Activated naive CD4-positive, alpha-beta T cell treated with anti-CD3 and anti-CD28 coated beads, Interleukin-2, amount 10 ng/mL, durations not matched to agents 7 days and 5 days (primary cell): ENCODE measurements at regions not wholly inside any gene's neighbourhood (a gene's known extent, or its start where the extent isn't known, plus 50 kb on each side); places are given as distances from the start of the nearest gene placed in this dataset.

Experiments
- CTCF ChIA-PET: fragments of 350-600 bp; sonication (Branson Sonifier 250); formaldehyde crosslinking; loops from one replicate; lab custom pipeline; 2021; ENCODE audit warnings: antibody characterized with exemption; lab: Charles Lee
- DNase-seq: peaks from one replicate; pipeline ENCODE4 v3.0.0-alpha.2; 2020
- H3K27ac Mint-ChIP-seq: one replicate; pipeline ENCODE4 v1.8.0; 2021; ENCODE audit warnings: mild to moderate bottlenecking, moderate library complexity, mixed read lengths
- H3K27me3 Mint-ChIP-seq: one replicate; pipeline ENCODE4 v1.8.0; 2021; ENCODE audit warnings: mild to moderate bottlenecking, mixed read lengths
- H3K36me3 Mint-ChIP-seq: one replicate; pipeline ENCODE4 v1.8.0; 2021; ENCODE audit warnings: mixed read lengths
- H3K4me1 Mint-ChIP-seq: one replicate; pipeline ENCODE4 v1.8.0; 2021; ENCODE audit warnings: mixed read lengths
- H3K4me3 Mint-ChIP-seq: one replicate; pipeline ENCODE4 v1.8.0; 2021; ENCODE audit warnings: mild to moderate bottlenecking, moderate library complexity, mixed read lengths
- H3K9me3 Mint-ChIP-seq: one replicate; pipeline ENCODE4 v1.8.0; 2021; ENCODE audit warnings: mixed read lengths

DNA sequence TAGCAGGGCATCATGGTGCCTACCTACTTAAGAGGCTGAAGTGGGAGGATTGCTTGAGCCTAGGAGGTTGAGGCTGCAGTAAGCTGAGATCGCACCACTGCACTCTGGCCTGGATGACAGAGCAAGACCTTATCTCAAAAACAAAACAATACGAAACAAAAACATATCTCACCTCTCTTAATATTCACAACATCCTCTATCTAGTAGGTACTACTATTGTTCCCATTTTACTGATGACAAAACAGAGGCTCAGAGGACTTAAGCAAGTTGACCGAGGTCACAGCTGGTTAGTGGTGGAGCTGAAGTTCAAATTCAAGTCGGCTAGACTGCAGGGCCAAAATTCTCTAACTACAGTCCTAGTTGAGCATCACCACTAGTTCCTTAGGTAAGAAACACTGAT is 172.3 kb upstream of the EEA1 start:
- Mint-ChIP-seq H3K27me3 (no peaks in the 10 kb centered on the region), H3K4me3 (no peak overlapping the region), H3K9me3 (no peaks in the 10 kb centered on the region), H3K27ac (no peak overlapping the region), H3K36me3 (no peaks in the 10 kb centered on the region), H3K4me1 (peaks cover 4% of the 10 kb centered on the region)
- DNase-seq = no peak
- CTCF ChIA-PET = no interaction called here

DNA sequence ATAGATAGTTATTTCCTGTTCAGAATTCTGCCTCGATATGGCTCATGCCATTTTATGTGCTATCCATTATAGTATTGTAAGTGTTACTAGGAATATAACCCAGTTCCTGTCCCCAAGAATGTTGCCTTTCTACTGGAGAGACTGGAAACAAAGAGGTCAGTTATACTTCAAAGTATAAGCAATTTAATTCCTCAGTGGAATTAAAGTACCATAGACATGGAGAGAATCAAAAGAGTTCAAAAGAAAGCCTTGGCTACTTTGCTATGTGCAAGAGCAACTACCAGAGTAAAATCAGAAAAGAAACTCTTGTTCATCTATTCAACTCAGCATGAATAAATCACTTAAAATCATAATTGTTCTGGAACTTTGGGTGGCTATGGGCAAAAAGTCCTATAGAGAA is 173.2 kb upstream of the EEA1 start:
- H3K36me3 Mint-ChIP-seq = no peaks in the 10 kb centered on the region
- no peak overlapping the region for H3K4me3 Mint-ChIP-seq
- H3K27ac Mint-ChIP-seq = no peak overlapping the region
- H3K9me3 Mint-ChIP-seq = no peaks in the 10 kb centered on the region
- no peak for DNase-seq
- H3K4me1 Mint-ChIP-seq = peaks cover 4% of the 10 kb centered on the region
- no peaks in the 10 kb centered on the region for H3K27me3 Mint-ChIP-seq
- CTCF ChIA-PET = no interaction called here

DNA sequence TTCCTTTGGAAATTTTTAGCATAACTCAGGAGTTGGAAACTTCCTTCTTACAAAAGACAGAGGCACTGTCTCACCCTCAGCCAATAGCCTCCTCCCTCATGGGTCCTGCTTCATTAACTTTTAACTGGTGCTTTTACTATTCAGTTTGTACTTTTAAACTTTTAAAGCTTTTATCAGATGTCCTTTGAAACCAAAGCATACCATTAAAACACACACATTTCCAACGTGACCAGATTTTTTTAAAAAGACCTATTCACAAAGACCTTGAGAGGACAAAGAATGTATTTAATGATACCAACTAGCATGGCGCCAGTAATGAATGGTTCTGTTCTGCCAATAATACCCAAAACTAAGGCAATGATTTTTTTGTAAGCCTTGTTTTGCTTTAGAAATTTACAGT is 173.6 kb upstream of the EEA1 start:
- Mint-ChIP-seq H3K4me3 (no peak overlapping the region), H3K36me3 (no peaks in the 10 kb centered on the region), H3K9me3 (no peaks in the 10 kb centered on the region), H3K27me3 (no peaks in the 10 kb centered on the region), H3K4me1 (peaks cover 4% of the 10 kb centered on the region), H3K27ac (no peak overlapping the region)
- DNase-seq = no peak
- CTCF ChIA-PET = no interaction called here

DNA sequence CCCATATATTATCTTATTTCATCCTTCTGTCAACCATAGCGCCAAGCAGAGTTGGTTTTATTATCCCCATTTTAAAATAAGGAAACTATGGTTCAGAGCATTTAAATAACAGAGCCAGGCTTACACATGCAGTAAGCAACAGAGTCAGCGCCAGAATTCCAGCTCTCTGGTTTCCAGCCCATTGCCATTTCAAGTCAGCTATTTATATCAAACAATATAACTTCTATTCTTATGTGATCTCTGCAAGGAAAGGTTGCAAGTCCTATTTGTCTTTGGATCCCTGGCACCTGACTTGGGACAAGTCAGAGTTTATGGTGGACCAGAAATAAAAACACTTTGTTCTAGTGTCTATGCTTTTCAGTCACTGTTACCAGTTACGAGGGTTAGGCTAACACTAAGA is 174.1 kb upstream of the EEA1 start:
- CTCF ChIA-PET = no interaction called here
- Mint-ChIP-seq H3K4me3 (no peak overlapping the region), H3K9me3 (no peaks in the 10 kb centered on the region), H3K4me1 (peaks cover 3% of the 10 kb centered on the region), H3K27me3 (no peaks in the 10 kb centered on the region), H3K36me3 (no peaks in the 10 kb centered on the region), H3K27ac (no peak overlapping the region)
- no peak for DNase-seq

GRCh38 chr12:93104535-93104934 is 175.4 kb upstream of the EEA1 start:
- Mint-ChIP-seq H3K36me3 (no peaks in the 10 kb centered on the region), H3K9me3 (no peaks in the 10 kb centered on the region), H3K4me3 (no peak overlapping the region), H3K27me3 (no peaks in the 10 kb centered on the region), H3K4me1 (no peaks in the 10 kb centered on the region), H3K27ac (no peak overlapping the region)
- DNase-seq = no peak
- CTCF ChIA-PET = no interaction called here

- Mint-ChIP-seq H3K36me3 (no peaks in the 10 kb centered on the region), H3K27me3 (no peaks in the 10 kb centered on the region), H3K4me1 (no peaks in the 10 kb centered on the region), H3K9me3 (no peaks in the 10 kb centered on the region), H3K27ac (no peak overlapping the region), H3K4me3 (no peak overlapping the region)
- no peak for DNase-seq
- CTCF ChIA-PET = interaction anchor here (3.2 kb wide), 1 partner anchor 9 kb away, joined by 12 read pairs; no protein-coding TSS in a partner anchor
Observed at GRCh38 chr12:93106910-93107309, 177.8 kb upstream of the EEA1 start.

- CTCF ChIA-PET = interaction anchor here (0.8 to 3.2 kb wide), 2 partner anchors 10 to 11 kb away, joined by 4 to 12 read pairs; no protein-coding TSS in a partner anchor
- H3K4me1 Mint-ChIP-seq = no peaks in the 10 kb centered on the region
- H3K4me3 Mint-ChIP-seq = no peak overlapping the region
- no peak overlapping the region for H3K27ac Mint-ChIP-seq
- H3K27me3 Mint-ChIP-seq = no peaks in the 10 kb centered on the region
- peaks cover 1% of the 10 kb centered on the region for H3K9me3 Mint-ChIP-seq
- no peaks in the 10 kb centered on the region for H3K36me3 Mint-ChIP-seq
- DNase-seq = no peak
Observed at GRCh38 chr12:93107514-93108312, 178.6 kb upstream of the EEA1 start.

- DNase-seq = no peak
- Mint-ChIP-seq H3K27ac (no peak overlapping the region), H3K9me3 (peaks cover 2% of the 10 kb centered on the region), H3K4me1 (no peaks in the 10 kb centered on the region), H3K4me3 (no peak overlapping the region), H3K36me3 (no peaks in the 10 kb centered on the region), H3K27me3 (no peaks in the 10 kb centered on the region)
- CTCF ChIA-PET = interaction anchor here (1.5 to 3.2 kb wide), 3 partner anchors 11 to 288 kb away, joined by 3 to 12 read pairs (median 4); no protein-coding TSS in a partner anchor
Observed at GRCh38 chr12:93108985-93109384, 179.9 kb upstream of the EEA1 start.

DNA sequence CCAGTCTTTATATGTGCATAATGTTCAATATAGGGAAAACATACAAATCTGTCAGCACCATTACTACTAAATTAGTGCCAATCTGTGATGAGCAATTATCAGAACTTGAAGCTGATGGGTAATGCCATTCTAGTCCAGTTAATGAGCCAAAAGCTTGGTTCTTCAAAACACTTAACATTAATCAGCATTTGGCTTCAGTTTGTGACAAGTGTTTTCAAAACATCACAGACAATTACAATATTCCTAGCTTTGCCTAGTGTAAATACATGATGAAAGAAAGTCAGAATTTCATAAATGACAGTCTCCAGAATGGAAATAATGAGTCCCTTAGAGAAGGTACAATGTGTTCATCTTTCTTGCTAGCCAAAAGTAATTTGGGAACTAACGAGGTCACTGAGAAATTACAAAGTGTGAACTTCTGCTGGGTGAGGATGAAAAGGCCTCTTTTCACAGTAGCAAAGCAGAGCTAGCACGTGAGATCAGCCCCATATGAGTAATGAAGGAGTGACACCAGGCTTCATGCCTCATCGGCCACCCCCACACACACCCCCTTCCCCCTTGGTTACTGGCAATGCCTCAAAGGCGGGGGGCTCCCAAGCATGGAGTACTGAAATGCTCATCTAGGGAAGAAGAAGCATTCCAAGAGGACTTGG is 180.6 kb upstream of the EEA1 start:
- no peak overlapping the region for H3K27ac Mint-ChIP-seq
- CTCF ChIA-PET = interaction anchor here (1.5 to 3.2 kb wide), 3 partner anchors 12 to 287 kb away, joined by 3 to 12 read pairs (median 4); no protein-coding TSS in a partner anchor
- H3K9me3 Mint-ChIP-seq = peaks cover 2% of the 10 kb centered on the region
- H3K36me3 Mint-ChIP-seq = no peaks in the 10 kb centered on the region
- no peaks in the 10 kb centered on the region for H3K4me1 Mint-ChIP-seq
- no peak for DNase-seq
- no peak overlapping the region for H3K4me3 Mint-ChIP-seq
- H3K27me3 Mint-ChIP-seq = no peaks in the 10 kb centered on the region

DNA sequence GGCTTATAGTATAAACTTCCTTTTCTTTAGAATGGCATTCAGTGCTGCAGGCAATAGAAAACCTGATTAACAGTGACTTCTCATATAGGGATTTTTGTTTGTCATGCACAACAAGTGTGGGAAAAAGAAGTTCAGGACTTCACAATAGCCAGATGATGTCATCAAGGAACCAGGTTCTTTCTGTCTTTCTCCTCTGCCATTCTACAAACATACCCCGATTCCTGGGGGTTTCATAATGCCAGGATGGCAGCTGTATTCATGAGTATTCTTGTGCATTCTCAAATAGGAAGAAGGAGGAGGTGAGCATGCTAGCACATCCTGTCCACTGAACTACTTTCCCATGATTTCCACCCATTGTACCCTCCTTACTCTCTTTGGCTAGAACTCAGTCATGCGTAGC is 182.7 kb upstream of the EEA1 start:
- CTCF ChIA-PET = no interaction called here
- H3K36me3 Mint-ChIP-seq = no peaks in the 10 kb centered on the region
- no peaks in the 10 kb centered on the region for H3K4me1 Mint-ChIP-seq
- H3K27me3 Mint-ChIP-seq = no peaks in the 10 kb centered on the region
- no peak overlapping the region for H3K4me3 Mint-ChIP-seq
- H3K27ac Mint-ChIP-seq = no peak overlapping the region
- H3K9me3 Mint-ChIP-seq = peaks cover 2% of the 10 kb centered on the region
- no peak for DNase-seq

GRCh38 chr12:93113317-93114006 is 184.4 kb upstream of the EEA1 start:
- no peaks in the 10 kb centered on the region for H3K4me1 Mint-ChIP-seq
- H3K4me3 Mint-ChIP-seq = no peak overlapping the region
- CTCF ChIA-PET = interaction anchor here (0.7 kb wide), 1 partner anchor 312 kb away, joined by 3 read pairs; no protein-coding TSS in a partner anchor
- no peaks in the 10 kb centered on the region for H3K36me3 Mint-ChIP-seq
- no peak overlapping the region for H3K27ac Mint-ChIP-seq
- no peak for DNase-seq
- H3K27me3 Mint-ChIP-seq = peaks cover 4% of the 10 kb centered on the region
- H3K9me3 Mint-ChIP-seq = peaks cover 2% of the 10 kb centered on the region

DNA sequence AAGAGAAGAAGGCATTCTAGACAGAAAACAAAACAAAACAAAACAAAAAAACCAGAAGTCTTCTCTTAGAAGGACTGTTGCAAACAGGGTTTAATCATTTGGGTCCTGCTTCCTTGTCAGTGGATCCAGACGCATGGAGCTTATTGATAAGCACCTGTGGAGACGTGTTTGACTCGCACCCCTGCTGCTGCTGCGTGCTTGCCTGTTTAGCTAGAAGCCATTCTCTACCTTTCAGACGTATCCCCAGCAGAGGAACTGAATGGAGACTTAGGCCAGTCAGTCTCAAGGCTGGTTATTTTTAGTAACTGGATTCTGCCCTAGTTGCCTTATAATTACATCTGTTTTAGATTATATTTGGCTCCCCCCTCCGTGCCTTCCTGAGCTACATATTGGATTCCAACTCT is 186.1 kb upstream of the EEA1 start:
- CTCF ChIA-PET = no interaction called here
- Mint-ChIP-seq H3K4me1 (no peaks in the 10 kb centered on the region), H3K36me3 (no peaks in the 10 kb centered on the region), H3K27me3 (peaks cover 8% of the 10 kb centered on the region), H3K9me3 (peaks cover 2% of the 10 kb centered on the region), H3K4me3 (no peak overlapping the region), H3K27ac (no peak overlapping the region)
- no peak for DNase-seq

DNA sequence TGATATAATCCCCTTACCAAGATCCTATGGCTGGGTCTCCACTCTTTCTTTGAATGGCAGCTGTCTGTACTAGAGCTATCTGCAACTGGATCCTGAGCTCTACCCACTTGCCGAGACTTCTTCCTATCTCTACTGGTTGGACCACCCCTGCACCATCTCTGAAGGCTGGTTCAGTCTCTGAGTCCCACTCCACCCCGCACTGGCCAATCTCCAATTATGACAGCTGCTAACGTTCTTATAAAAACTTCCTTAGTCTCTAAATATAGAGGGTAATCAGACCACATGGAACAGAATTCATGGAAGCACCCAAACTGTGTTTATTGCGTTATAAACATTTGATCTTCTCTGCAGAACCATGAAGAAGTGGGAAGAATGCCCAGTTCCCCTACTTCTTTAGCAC is 186.6 kb upstream of the EEA1 start:
- no peak overlapping the region for H3K27ac Mint-ChIP-seq
- peaks cover 8% of the 10 kb centered on the region for H3K27me3 Mint-ChIP-seq
- no peak overlapping the region for H3K4me3 Mint-ChIP-seq
- no peaks in the 10 kb centered on the region for H3K4me1 Mint-ChIP-seq
- CTCF ChIA-PET = no interaction called here
- no peaks in the 10 kb centered on the region for H3K36me3 Mint-ChIP-seq
- DNase-seq = no peak
- H3K9me3 Mint-ChIP-seq = peaks cover 2% of the 10 kb centered on the region

DNA sequence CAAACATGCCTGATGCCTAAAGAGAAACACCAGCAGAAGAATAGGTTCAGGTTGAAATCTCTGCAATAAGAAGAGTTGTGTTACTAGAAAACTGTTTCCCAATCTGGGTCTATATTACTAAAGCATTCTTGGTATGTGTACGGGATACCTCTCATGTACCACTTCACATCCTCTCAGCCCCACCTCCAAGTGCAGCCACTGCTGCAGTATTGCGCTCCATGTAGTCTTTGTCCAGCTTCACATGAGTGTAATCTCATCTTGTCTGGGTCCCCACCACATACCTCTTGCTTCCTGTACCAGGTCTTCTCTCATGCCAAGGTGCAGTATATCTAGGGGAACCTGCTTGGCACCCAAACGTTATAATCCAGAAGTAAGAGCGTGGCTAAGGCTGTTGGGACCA is 187.5 kb upstream of the EEA1 start:
- Mint-ChIP-seq H3K27me3 (peaks cover 8% of the 10 kb centered on the region), H3K4me1 (no peaks in the 10 kb centered on the region), H3K4me3 (no peak overlapping the region), H3K27ac (no peak overlapping the region), H3K36me3 (no peaks in the 10 kb centered on the region), H3K9me3 (peaks cover 2% of the 10 kb centered on the region)
- CTCF ChIA-PET = no interaction called here
- no peak for DNase-seq
